SKM-1 treated with dmso at 0.1 percent for 144 hours (cell line): ENCODE measurements at regions not wholly inside any gene's neighbourhood (a gene's known extent, or its start where the extent isn't known, plus 50 kb on each side); places are given as distances from the start of the nearest gene placed in this dataset.
"Not testable (repeated sequence)": the region's sequence is repeated elsewhere in the genome, so short reads cannot be mapped to it uniquely, and the experiment has no call there.

ENCODE experiments used
- DNase-seq: peaks from one replicate; lab custom pipeline; 2025; ENCODE audit not compliant: unreplicated experiment; lab: John Stamatoyannopoulos, UW

DNA sequence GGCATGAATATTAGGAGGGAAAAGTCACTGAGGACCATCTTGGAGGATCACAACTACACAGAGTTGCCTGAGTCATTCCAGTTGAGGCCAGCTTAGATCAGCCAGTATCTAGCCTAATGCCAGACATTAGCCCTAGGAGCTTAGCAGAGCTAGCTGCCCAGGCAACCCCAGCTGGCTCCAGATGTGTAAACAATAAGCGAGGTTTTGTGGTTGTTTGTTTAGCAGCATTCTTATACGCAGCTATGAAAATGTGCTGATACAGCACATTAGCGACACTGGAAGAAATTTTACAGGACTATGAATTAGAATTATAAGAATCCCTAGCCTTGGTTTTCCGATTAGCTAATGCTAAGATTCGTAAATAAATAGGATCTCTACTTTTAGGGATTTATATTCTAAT lies 59.3 kb downstream of the BTBD3 start:
- no peak for DNase-seq

DNA sequence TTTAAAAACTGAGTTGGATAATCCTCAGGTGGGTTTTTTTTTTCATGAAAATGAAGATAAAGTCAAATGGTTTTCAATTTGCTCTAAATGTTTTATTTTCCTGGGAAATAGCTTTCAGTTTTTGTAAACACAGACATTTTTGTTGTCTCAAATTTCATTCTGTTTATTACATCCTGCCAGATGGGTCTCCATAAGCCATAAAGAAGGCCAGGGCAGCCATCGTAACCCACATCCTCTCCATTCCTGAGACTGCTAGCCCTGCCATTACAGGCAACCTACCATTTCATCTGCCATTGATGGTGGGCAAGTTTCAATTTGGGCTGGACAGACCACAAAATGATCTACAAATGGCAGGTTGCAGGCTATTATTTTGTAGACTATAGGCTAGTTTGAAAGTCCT lies 60.8 kb downstream of the BTBD3 start:
- no peak for DNase-seq

DNA sequence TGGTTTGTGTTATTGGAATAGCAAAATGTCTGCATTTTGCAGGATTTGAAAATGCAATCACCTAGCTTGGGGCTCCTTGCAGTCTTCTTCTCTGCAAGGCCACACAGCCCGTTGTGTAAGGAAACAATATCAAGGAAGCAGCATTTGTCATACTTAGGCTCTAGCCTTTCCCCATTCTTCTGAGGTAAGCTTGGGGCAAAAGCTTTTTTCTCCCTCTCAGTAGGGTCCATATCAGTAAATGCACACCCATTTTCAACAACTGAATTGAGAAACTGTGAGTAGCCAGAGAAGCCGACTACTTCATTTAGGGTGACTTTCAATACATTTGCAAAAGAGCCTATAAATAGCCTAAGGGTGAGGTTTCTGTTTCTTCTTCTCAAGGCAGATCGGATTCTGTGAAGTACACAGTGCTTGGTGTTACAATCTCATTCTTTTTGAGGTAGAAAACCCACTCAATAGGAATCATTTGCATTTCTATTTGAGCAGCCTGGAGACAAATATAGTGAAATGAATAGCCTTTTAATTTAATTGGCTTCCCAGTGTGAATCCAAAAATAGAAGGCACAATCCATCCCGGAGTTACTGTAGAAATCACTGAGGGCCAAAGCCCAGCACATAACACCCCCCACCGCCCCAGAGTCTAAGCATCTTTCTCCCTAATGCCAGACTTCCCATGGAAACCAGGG lies 61.8 kb downstream of the BTBD3 start:
- no peak for DNase-seq

DNA sequence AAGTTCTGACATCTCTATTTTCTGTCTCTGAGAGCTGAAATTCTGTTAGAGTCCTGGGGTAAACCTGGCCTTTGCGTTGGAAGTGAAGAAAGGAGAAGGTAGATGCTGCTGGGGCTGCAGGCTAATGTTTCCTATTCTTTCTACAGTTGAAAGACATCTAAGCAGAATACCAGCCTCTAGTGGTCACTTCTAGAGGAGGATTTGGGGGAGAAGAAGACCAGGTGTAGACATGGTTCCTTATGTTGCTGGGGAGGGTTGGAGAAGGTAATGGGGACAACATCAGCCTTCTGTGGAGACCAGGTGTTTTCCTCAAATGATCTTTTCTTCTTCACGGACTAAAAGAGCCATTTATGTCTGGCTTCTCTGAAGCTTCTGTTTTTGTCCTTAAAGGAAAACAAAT lies 62.6 kb downstream of the BTBD3 start:
- no peak for DNase-seq

DNA sequence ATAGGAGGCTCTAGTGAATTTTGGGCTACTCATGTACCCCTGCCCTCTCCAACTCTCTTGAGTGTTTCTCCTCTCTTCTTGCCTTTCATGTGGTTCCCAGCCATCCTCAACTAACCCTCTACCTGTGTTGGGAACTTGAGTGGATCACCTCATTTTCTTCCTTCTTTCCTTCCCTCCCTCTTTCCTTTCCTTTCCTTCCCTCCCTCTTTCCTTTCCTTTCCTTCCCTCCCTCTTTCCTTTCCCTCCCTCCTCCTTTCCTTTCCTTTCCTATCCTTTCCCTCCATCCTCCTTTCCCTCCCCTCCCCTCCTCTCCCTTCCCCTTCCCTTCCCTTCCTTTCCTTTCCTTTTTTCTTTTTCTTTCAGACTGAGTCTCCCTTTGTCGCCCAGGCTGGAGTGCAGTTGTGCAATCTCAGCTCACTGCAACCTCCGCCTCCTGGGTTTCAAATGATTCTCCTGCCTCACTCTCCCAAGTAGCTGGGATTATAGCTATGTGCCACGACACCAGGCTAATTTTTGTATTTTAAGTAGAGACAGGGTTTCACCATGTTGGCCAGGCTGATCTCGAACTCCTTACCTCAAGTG lies 63.8 kb downstream of the BTBD3 start:
- no peak for DNase-seq

DNA sequence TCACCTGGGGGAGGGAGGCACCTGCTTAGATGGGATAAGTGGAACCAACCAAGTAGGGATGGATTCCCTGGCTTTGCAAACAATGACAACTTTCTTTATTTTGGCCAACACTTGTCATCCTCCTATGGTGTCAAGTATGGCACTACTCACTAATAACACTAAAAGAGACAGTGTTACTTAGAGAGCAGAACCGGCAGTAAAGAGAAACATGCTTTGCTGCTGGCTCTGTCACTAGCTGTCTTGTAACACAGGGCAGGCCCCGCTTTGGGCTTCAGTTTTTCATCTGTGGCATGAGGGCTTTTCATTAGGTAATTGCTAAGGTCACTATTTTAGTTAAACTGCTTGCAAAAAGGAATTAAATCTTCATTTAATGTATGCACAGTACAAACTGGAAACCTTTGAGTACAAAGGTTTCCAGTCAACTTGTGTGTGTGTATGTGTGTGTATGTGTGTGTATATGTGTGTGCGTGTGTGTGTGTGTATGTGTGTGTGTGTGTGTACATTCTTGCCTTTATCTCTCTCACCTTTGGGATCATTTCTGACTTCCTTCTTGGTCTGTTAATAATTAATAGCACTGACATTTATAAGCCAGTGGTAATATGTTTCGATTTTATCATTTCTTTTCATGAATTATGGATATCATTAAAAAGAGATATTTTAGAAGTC lies 64.7 kb downstream of the BTBD3 start:
- DNase-seq = no peak

DNA sequence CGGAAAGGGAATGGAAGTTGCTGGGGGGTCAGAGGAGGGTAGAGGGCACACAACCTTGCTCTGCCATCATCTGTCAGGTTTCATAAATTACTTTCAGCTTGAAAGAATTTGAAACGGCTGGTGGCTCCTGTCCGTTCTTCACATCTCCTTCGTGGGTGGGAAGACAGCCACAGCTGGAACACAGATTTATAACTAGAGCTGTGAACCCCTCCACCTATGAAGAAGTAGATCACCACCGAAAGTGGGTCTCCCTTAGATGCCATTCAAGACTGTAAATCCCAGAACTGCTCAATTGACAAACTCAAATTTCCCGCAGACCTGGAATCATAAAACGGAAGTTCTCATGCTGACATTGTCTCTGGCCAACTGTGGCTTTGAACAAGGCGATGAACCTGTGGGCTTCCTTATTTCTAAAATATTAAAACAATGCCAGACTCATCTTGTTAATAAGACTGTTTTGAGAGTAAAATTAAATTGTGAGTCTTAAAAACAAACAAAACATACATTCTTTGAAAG lies 65.3 kb downstream of the BTBD3 start:
- no peak for DNase-seq

DNA sequence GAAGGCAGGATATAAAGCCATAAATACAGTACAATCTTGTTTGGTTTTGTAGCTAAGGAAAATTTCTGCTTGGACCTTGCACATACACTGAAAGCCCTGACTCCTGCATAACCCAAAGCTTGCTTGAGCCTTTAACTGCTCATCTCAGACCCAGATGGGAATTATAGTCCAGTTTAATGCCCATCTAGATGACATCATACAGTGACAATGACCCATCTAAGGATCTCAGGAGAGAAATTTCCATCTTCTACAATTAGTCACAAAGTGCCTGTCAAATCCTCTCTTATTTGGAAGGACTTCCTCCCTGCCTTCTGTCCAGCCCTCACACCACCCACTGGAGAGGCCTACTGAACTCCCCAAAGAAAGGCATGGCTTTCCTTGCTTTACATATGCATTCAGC lies 69.3 kb downstream of the BTBD3 start:
- no peak for DNase-seq

DNA sequence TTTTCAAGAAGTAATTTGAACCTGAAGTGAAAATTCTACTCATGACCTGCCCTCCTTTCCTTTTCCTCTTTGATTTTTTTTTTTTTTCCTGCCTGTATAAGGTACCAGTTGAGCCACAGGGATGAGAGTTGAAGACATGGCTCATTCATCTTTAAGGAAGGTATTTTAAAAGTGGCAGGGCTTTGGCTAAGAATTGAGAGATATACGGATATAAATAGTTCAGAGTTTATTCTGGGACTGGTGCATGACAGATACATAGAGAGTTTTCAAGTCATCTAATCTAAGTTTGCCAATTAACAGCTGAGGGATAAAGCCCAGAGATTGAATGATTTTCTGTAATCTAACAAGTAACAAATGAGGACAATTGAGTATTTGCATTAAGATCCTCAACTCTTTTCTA lies 69.8 kb downstream of the BTBD3 start:
- DNase-seq = no peak

DNA sequence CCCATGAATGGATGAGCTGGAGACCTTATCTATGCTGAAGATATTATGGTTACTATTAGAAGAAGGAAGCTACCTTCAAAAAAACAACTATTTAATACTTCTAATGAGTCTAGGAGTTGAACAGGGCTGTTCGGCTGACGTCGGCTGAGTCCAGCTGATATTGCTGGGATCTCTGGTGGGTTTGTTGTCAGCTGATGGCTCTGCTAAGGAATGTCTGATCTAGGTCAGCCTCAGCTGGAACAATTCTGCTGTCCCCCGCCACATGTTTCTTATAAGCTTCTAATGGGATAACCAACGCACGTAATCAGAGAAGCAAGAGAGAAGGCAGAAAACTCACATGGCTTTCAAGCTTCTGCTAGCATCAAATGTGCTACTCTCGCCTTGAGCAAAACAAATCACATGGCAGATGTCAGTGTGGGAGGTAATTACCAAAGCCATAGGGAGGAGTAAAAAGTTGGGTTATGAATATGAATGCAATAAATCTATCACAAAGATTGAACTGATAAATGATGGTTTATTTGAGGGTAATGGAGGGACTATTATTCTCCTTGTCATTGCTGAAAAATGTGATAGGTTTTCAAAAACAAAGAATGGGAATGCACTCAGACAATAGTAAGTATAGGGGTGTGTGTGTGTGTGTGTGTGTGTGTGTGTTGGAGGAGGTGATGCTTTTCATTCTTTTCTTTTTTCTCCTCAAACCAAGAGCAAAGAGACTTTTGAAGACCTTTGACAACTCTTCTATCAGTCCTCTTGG lies 71.5 kb downstream of the BTBD3 start:
- no peak for DNase-seq

DNA sequence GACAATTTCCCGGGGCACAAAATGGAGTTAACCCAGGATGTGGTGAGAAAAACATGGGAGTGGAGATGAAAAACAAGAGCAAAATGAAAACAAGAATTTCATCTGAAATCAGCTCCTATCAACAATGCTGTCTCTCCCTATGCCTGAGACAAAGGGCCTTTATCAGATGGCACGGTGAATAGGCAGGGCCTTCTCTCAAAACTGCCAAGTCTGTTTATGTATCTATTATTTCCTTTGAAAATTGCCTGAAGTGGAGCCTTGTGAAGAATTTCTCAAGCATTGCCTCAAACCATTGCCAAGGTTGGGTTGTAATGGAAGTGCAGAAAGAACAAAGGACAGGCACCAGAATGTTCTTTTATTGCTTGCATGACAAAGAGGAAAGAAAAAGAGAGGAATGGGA lies 74.7 kb downstream of the BTBD3 start:
- DNase-seq = no peak

DNA sequence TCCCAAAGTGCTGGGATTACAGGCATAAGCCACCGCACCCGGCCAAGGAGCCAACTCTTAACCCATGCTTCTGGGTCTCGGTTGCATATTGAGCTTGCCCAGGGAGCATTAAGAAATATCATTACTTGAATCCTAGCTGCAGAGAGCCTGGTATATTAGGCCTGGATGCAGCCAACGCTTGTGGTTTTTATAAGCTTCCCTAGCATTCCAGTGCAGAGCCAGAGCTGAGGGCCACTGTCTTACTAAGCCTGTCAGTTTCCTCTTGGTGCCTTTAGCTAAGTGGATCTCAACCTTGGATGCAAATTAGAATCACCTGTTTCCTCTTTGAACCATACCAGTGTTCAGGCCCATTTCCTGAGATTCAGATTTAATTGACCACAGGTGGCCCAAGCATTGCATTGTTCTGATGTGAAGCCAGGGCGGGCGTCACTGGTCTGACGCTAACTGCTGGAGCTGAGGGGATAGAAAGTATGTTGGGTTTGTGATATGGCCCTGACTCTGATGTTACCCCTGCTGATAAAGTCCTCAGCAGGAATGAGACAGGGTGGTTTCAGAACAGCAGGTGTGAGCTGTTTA lies 76.3 kb downstream of the BTBD3 start:
- DNase-seq = no peak

DNA sequence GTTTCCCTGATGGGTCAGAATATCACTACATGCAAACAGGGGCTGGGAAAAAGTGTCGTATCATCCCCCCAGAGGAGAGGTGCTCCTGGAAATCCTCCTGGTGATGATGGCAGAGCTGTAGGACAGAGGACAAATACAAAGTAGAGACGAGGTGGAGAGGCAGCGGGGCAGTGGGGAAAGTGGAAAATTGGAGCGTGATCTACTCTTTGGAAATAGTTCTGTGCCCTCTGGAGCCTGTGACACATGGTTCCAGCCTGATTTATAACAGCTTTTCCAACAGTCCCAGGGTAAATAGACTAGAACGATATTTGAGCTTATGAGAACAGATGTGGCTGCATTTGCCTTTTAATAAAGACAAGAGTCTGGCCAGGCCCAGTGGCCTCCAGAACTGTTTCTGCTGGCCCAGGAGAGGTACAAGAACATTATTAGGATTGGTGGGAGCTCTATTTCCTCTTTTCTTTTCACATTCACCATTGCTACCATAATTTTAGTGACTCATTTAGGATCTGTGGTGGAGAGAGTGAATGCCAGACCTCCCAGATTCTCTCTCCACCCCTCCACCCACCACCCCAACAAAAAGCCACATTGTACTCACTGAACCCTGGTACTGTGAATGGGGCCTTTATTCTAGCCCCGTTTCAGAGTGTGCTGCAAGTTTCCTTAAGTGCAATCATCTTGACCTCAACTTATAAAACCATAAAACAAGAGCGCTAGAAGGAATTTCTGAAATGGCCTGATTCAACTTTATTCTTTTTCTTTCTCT lies 78.3 kb downstream of the BTBD3 start:
- no peak for DNase-seq

DNA sequence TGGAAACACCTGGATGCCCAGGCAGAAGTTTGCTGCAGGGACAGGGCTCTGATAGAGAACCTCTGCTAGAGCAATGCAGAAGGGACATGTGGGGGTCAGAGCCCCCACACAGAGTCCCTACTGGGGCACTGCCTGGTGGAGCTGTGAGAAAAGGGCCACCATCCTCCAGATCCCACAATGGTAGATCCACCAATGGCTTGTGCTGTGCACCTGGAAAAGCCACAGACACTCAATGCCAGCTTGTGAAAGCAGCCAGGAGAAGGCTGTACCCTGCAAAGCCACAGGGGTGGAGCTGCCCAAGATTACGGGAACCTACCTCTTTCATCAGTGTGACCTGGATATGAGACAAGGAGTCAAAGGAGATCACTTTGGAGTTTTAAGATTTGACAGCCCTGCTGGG lies 87.1 kb downstream of the BTBD3 start:
- DNase-seq = not testable (repeated sequence)

DNA sequence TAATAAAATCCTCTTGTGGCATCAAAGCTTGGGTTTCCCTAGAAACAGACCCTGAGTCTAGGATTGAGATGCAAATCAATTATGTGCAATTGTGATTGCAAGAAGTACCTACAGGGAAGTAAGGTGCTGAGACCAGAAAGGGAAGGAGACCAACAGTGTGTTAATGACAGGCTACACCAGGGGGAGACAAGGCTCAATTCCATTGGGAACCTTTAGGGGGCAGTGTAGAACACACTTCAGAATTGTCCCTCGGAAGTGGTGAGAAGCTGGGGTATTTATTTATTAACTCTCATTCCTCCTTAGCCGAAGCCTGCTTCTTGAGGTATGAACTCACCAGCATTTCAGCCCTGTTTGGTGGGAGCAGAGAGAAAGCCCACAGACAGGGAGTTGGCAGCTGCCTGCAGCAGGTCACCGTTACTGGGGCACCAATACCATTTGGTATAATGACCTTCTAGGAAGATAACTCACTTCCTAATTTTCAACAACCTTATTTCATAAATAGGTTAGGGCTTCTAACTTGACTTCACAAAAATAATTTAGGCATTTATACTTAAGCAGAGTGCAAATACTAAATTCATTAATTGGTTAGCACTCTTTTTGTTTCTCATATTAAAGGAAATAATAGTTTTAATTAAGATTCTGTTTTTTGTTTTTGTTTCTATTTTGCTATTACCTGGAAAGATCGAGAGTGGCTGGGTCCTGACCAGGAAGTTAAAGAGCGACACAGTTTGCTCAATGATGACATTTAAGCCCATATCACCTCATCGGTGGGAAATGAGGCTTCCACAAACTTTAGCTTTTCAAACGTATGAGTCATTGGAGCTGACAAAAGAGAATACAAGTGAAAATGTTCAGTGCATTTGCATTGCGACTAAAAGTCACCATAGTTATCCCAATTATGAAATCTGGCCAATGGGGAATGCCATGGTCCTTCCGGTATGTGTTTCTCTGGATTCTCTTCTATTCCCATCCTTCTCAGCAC lies 94.8 kb downstream of the BTBD3 start:
- DNase-seq = peak; percentile 34

DNA sequence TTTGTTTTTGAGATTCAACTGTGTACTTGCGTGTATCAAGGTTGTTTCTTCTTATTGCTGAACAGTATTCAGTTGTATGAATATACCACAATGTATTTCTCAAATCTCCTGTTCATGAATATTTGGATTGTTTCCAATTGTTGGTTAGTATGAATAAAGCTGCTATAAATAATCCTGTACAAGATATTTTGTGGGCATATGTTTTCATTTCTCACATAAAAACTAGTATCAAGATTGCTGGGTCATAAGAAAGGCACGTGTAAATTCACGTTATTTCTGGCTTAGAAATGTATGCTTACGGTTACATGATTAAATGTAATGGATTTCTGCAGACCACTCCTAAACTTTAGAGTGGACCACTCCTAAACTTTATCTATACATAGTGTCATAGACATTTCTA lies 96.6 kb downstream of the BTBD3 start:
- no peak for DNase-seq

DNA sequence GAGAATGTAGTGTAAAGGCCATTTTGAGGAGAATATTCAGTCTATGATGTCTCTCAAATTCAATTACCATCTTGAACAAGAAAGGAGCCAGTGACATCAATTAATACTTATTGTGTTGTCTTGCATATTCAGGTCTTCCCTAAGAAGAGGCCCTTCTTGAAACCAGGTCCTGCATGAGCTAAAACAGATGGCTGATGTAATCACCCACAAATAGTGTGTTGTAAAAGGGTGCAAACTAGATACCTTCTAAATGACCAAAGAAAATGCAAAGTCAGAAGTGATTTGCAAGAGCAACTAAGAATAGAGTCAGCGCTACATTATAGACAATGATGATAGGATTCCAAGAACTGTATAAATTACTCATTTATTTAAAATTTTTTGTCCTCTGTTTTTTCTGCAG lies 97.0 kb downstream of the BTBD3 start:
- DNase-seq = no peak

DNA sequence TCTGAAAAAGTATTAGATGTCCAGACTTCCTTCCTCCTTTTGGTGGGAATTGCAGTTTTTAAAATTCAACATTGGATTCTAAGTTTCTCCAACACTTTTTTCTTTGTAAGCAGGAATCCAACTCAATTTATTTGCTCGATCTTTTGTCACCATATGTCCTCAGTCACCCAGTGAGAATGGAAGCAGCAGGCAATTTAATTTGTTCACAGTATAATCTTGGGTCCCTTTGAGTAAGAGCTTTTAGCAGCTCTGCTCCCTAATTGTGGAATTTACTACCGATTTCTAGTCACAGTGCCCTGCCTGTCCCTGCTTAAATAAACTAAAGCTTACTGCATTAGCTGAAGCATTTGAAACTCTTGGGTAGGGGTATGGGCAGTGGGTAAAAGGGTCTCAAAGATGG lies 98.6 kb downstream of the BTBD3 start:
- no peak for DNase-seq

DNA sequence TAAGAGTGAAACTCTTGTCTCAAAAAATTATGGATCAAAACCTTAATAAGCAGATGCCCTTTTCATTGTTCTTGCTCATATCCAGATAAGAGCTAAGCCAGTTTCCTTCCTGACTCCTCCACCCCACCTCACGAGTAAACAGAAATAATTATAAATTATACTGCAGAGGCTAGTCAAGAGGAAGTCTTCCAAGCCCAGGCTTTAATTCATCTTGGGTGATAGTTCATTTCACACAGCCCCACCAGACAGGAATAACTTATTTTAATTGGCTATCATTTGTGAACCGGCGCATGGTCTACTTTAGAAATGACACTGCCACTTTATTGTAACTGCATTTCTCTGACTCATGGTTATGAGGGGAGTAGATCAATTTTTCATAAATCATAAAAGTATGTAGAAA lies 102.0 kb downstream of the BTBD3 start:
- DNase-seq = no peak
